ENCODE measurements at regions not wholly inside any gene's neighbourhood (a gene's known extent, or its start where the extent isn't known, plus 50 kb on each side); places are given as distances from the start of the nearest gene placed in this dataset.

GRCh38 chr16:76941113-76941512, 249.9 kb upstream of the MON1B start:
- no peak overlapping the region for H3K4me3 Mint-ChIP-seq
- no peaks in the 10 kb centered on the region for H3K9me3 Mint-ChIP-seq
- H3K4me1 Mint-ChIP-seq (ENCODE audit: low read depth) = no peaks in the 10 kb centered on the region
- H3K36me3 Mint-ChIP-seq (ENCODE audit: low read depth) = no peaks in the 10 kb centered on the region
- no peaks in the 10 kb centered on the region for H3K27me3 Mint-ChIP-seq (ENCODE audit: low read depth)
- intact Hi-C loops (cut with micrococcal nuclease) = no loop called here
- no peak overlapping the region for H3K27ac Mint-ChIP-seq
- CTCF ChIA-PET = no interaction called here
- no peak for DNase-seq

DNA sequence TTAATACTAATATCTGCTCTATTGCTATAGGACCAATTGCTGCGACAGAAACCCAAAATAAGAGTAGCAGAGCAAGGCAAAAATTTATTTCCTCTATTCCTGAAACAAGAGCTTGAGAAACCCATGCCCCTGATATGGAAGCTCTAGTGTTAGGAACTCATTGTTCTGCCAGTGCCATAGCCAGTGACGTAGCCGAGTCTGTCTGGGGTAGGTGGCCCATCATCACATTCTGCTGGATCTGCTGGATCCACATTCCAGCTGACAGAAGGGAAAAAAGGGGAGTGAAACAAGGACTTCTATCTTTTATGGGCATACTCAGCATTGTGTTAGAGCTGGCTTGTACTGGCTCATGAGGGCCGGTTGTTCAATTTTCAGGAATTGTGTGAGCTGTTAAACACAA, 248.9 kb upstream of the MON1B start:
- no peak overlapping the region for H3K4me3 Mint-ChIP-seq
- no peaks in the 10 kb centered on the region for H3K4me1 Mint-ChIP-seq (ENCODE audit: low read depth)
- intact Hi-C loops (cut with micrococcal nuclease) = no loop called here
- H3K27me3 Mint-ChIP-seq (ENCODE audit: low read depth) = no peaks in the 10 kb centered on the region
- H3K27ac Mint-ChIP-seq = no peak overlapping the region
- DNase-seq = no peak
- CTCF ChIA-PET = interaction anchor here (0.7 kb wide), 1 partner anchor 243 kb away, joined by 3 read pairs; no protein-coding TSS in a partner anchor
- no peaks in the 10 kb centered on the region for H3K9me3 Mint-ChIP-seq
- no peaks in the 10 kb centered on the region for H3K36me3 Mint-ChIP-seq (ENCODE audit: low read depth)

DNA sequence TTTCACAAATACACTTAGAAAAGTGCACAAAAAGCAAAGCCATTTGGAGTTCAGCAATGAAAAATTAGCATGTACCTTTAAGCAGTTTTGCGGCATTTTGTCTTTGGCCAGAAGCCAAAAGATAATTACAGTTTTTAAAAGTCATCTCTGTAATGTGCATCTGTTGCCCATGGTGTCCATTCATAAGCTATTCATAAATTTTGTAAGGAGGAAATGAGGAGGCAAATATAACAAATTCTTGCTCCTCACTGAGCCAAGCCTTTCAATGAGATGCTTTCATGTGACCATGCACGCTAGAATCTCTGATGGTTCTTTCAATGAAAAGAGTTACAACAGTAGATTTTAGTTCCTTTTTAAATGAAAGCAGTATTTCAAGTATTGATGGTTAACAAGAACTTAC, 247.1 kb upstream of the MON1B start:
- Mint-ChIP-seq H3K4me3 (no peak overlapping the region), H3K4me1 (ENCODE audit: low read depth) (no peaks in the 10 kb centered on the region), H3K9me3 (no peaks in the 10 kb centered on the region), H3K27ac (no peak overlapping the region), H3K36me3 (ENCODE audit: low read depth) (no peaks in the 10 kb centered on the region), H3K27me3 (ENCODE audit: low read depth) (no peaks in the 10 kb centered on the region)
- CTCF ChIA-PET = no interaction called here
- intact Hi-C loops (cut with micrococcal nuclease) = no loop called here
- no peak for DNase-seq

GRCh38 chr16:76946879-76947278, 244.1 kb upstream of the MON1B start:
- intact Hi-C loops (cut with micrococcal nuclease) = no loop called here
- no peaks in the 10 kb centered on the region for H3K36me3 Mint-ChIP-seq (ENCODE audit: low read depth)
- no peak overlapping the region for H3K4me3 Mint-ChIP-seq
- DNase-seq = peak; percentile 5
- peaks cover 4% of the 10 kb centered on the region for H3K9me3 Mint-ChIP-seq
- H3K4me1 Mint-ChIP-seq (ENCODE audit: low read depth) = no peaks in the 10 kb centered on the region
- CTCF ChIA-PET = no interaction called here
- H3K27me3 Mint-ChIP-seq (ENCODE audit: low read depth) = no peaks in the 10 kb centered on the region
- no peak overlapping the region for H3K27ac Mint-ChIP-seq

GRCh38 chr16:76947749-76948148, 243.2 kb upstream of the MON1B start:
- no peaks in the 10 kb centered on the region for H3K27me3 Mint-ChIP-seq (ENCODE audit: low read depth)
- intact Hi-C loops (cut with micrococcal nuclease) = no loop called here
- no peak overlapping the region for H3K4me3 Mint-ChIP-seq
- H3K4me1 Mint-ChIP-seq (ENCODE audit: low read depth) = no peaks in the 10 kb centered on the region
- DNase-seq = no peak
- no peak overlapping the region for H3K27ac Mint-ChIP-seq
- no peaks in the 10 kb centered on the region for H3K36me3 Mint-ChIP-seq (ENCODE audit: low read depth)
- CTCF ChIA-PET = no interaction called here
- peaks cover 4% of the 10 kb centered on the region for H3K9me3 Mint-ChIP-seq

DNA sequence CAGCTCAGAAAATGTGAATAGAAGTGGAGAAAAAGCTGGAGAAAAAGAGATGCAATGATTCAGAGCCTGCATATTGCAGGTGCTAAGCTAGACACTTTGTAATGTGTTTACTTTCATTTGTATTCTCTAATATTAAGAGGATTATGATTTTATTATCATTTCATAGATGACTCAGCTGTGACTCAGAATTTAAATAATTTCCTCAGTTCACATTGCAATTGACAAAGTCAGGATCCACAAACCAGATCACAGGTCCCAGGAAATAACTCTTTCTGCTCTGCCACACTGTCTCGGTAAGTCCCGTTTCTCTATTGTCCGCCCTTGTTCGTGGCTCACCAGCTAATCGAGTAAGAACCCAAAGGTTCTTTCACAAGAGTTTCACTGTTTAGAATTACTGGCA, 235.4 kb upstream of the MON1B start:
- Mint-ChIP-seq H3K27ac (no peak overlapping the region), H3K4me1 (ENCODE audit: low read depth) (no peaks in the 10 kb centered on the region), H3K9me3 (peaks cover 9% of the 10 kb centered on the region), H3K4me3 (no peak overlapping the region), H3K36me3 (ENCODE audit: low read depth) (no peaks in the 10 kb centered on the region), H3K27me3 (ENCODE audit: low read depth) (no peaks in the 10 kb centered on the region)
- DNase-seq = no peak
- CTCF ChIA-PET = no interaction called here
- intact Hi-C loops (cut with micrococcal nuclease) = no loop called here

DNA sequence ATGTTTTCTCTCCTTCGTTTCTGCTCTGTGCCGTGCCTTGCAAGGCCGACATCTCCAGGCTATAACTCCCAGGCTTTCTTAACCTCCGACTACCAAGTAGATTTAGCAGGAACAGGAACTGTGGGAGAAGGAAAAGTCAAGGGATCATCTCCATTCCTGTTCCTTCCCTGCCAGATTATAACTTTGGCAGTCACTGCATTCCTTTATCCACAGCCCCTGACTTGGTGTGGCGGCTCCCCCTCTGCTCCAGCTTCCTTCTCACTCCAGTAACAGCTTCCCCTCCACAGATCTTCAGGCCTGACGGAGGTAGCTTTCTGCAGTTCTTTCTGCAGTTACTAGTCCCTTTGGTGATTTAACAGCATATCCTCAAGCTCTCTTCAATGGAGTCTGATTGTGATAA, 234.6 kb upstream of the MON1B start:
- DNase-seq = no peak

GRCh38 chr16:76956841-76957240, 234.1 kb upstream of the MON1B start:
- no peak overlapping the region for H3K4me3 Mint-ChIP-seq
- CTCF ChIA-PET = no interaction called here
- no peak for DNase-seq
- no peaks in the 10 kb centered on the region for H3K4me1 Mint-ChIP-seq (ENCODE audit: low read depth)
- H3K9me3 Mint-ChIP-seq = peaks cover 6% of the 10 kb centered on the region
- H3K27me3 Mint-ChIP-seq (ENCODE audit: low read depth) = no peaks in the 10 kb centered on the region
- no peak overlapping the region for H3K27ac Mint-ChIP-seq
- intact Hi-C loops (cut with micrococcal nuclease) = no loop called here
- H3K36me3 Mint-ChIP-seq (ENCODE audit: low read depth) = no peaks in the 10 kb centered on the region

More for the DNA sequence above, 234.6 kb upstream of the MON1B start:
- intact Hi-C loops (cut with micrococcal nuclease) = no loop called here
- H3K27ac Mint-ChIP-seq = no peak overlapping the region
- CTCF ChIA-PET = no interaction called here
- H3K9me3 Mint-ChIP-seq = peaks cover 7% of the 10 kb centered on the region
- H3K4me3 Mint-ChIP-seq = no peak overlapping the region
- no peaks in the 10 kb centered on the region for H3K4me1 Mint-ChIP-seq (ENCODE audit: low read depth)
- H3K27me3 Mint-ChIP-seq (ENCODE audit: low read depth) = no peaks in the 10 kb centered on the region
- H3K36me3 Mint-ChIP-seq (ENCODE audit: low read depth) = no peaks in the 10 kb centered on the region

GRCh38 chr16:76959166-76959565, 231.8 kb upstream of the MON1B start:
- Mint-ChIP-seq H3K4me3 (no peak overlapping the region), H3K9me3 (peaks cover 6% of the 10 kb centered on the region), H3K36me3 (ENCODE audit: low read depth) (no peaks in the 10 kb centered on the region), H3K27me3 (ENCODE audit: low read depth) (no peaks in the 10 kb centered on the region), H3K27ac (no peak overlapping the region), H3K4me1 (ENCODE audit: low read depth) (no peaks in the 10 kb centered on the region)
- CTCF ChIA-PET = interaction anchor here (1.3 kb wide), 1 partner anchor 211 kb away, joined by 3 read pairs; no protein-coding TSS in a partner anchor
- DNase-seq = no peak
- intact Hi-C loops (cut with micrococcal nuclease) = no loop called here

DNA sequence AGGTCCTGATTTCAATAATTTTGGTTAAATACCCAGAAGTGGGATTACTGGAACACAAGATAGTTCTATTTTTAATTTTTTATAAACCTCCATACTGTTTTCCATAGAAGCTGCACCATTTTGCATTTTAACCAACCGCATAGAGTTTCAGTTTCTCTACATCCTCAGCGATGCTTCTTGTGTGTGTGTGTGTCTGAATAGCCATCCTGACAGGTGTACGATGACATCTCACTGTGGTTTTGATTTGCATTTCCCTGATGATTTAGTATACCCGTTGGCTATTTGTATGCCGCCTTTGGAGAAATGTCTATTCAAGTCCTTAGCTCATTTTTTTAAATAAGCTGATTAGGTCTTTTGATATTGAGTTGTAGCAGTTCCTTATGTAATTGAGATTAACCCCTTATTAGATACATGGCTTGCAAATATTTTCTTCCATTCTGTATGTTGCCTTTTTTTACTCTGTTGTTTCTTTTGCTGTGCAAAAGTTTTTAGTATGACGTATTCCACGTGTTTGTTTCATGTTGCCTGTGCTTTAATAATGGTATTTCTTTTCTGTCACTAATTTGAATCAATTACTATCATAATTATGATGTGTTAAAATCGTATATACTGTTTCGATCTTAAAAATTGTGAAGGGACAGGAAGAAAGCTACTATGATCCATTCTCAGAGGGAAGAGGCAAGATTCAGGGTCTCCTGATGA, 227.2 kb upstream of the MON1B start:
- CTCF ChIA-PET = no interaction called here

GRCh38 chr16:76964464-76965154, 226.4 kb upstream of the MON1B start:
- Mint-ChIP-seq H3K27me3 (ENCODE audit: low read depth) (no peaks in the 10 kb centered on the region), H3K4me1 (ENCODE audit: low read depth) (no peaks in the 10 kb centered on the region), H3K9me3 (peaks cover 3% of the 10 kb centered on the region), H3K36me3 (ENCODE audit: low read depth) (no peaks in the 10 kb centered on the region), H3K4me3 (no peak overlapping the region), H3K27ac (no peak overlapping the region)
- intact Hi-C loops (cut with micrococcal nuclease) = no loop called here
- CTCF ChIA-PET = interaction anchor here (0.5 kb wide), 1 partner anchor 132 kb away, joined by 3 read pairs; no protein-coding TSS in a partner anchor
- no peak for DNase-seq

More for the DNA sequence above, 227.2 kb upstream of the MON1B start:
- Mint-ChIP-seq H3K36me3 (ENCODE audit: low read depth) (no peaks in the 10 kb centered on the region), H3K9me3 (peaks cover 3% of the 10 kb centered on the region), H3K27me3 (ENCODE audit: low read depth) (no peaks in the 10 kb centered on the region), H3K4me3 (no peak overlapping the region), H3K27ac (no peak overlapping the region), H3K4me1 (ENCODE audit: low read depth) (no peaks in the 10 kb centered on the region)
- no peak for DNase-seq
- intact Hi-C loops (cut with micrococcal nuclease) = no loop called here

DNA sequence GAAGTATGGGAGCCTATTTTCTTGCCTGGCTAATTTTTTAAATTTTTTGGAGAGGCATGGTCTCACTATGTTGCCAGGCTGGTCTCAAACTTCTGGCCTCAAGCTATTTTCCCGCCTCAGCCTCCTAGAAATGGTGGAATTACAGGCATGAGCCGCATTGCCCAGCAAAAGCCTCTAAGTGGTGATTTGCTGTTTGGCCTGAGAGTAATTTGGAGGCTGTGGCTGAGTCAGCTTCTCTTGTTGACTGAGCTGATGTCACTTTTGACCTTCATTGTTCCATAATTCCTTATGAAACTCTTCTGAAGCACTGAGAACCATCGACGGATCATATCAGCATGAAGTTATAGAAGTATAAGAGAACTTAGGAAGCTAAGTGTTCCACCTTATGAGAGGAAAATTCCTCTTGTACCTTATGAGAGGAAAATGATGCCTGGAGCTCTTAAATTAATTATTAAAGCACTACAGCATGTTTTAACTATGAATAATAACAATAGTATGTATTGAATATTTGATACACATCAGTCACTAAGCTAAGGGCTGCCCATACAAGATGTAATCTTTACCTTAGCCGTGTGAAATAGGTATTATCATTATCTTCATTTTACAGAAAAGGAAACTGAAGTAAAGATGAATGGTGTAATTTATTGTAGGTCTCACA, 220.8 kb upstream of the MON1B start:
- no peak overlapping the region for H3K27ac Mint-ChIP-seq
- H3K4me1 Mint-ChIP-seq (ENCODE audit: low read depth) = no peaks in the 10 kb centered on the region
- no peaks in the 10 kb centered on the region for H3K27me3 Mint-ChIP-seq (ENCODE audit: low read depth)
- DNase-seq = no peak
- CTCF ChIA-PET = no interaction called here
- no peak overlapping the region for H3K4me3 Mint-ChIP-seq
- H3K9me3 Mint-ChIP-seq = no peaks in the 10 kb centered on the region
- no peaks in the 10 kb centered on the region for H3K36me3 Mint-ChIP-seq (ENCODE audit: low read depth)
- intact Hi-C loops (cut with micrococcal nuclease) = no loop called here

- Mint-ChIP-seq H3K4me1 (ENCODE audit: low read depth) (no peaks in the 10 kb centered on the region), H3K27ac (no peak overlapping the region), H3K36me3 (ENCODE audit: low read depth) (no peaks in the 10 kb centered on the region), H3K9me3 (no peaks in the 10 kb centered on the region), H3K27me3 (ENCODE audit: low read depth) (no peaks in the 10 kb centered on the region), H3K4me3 (no peak overlapping the region)
- DNase-seq = no peak
- CTCF ChIA-PET = no interaction called here
- intact Hi-C loops (cut with micrococcal nuclease) = no loop called here
Observed at GRCh38 chr16:76970745-76971099, 220.3 kb upstream of the MON1B start.
